HEK293T (cell line): ENCODE measurements at regions not wholly inside any gene's neighbourhood (a gene's known extent, or its start where the extent isn't known, plus 50 kb on each side); places are given as distances from the start of the nearest gene placed in this dataset.

Source experiments
- ARNT ChIP-seq: fragments of 450-650 bp; IDR thresholded peaks from 2 replicates; pipeline ENCODE4 v1.6.1; 2017; ENCODE audit warnings: mild to moderate bottlenecking
- BHLHE40 ChIP-seq: fragments of 450-650 bp; IDR thresholded peaks from 2 replicates; pipeline ENCODE4 v1.6.1; 2016; ENCODE audit warnings: mild to moderate bottlenecking, moderate library complexity, borderline replicate concordance
- CTBP1 ChIP-seq: fragments of 450-650 bp; IDR thresholded peaks from 2 replicates; pipeline ENCODE4 v1.6.1; 2016; ENCODE audit warnings: borderline replicate concordance
- ELF4 ChIP-seq: fragments of 450-650 bp; IDR thresholded peaks from 2 replicates; pipeline ENCODE4 v1.6.1; 2017; ENCODE audit warnings: antibody characterized with exemption
- FOXA1 ChIP-seq: fragments of 450-650 bp; IDR thresholded peaks from 2 replicates; pipeline ENCODE4 v1.6.1; 2016; ENCODE audit warnings: mild to moderate bottlenecking
- FOXK2 ChIP-seq: fragments of 450-650 bp; IDR thresholded peaks from 2 replicates; pipeline ENCODE4 v1.6.1; 2016; ENCODE audit warnings: mild to moderate bottlenecking
- FOXM1 ChIP-seq: fragments of 450-650 bp; IDR thresholded peaks from 2 replicates; pipeline ENCODE4 v1.6.1; 2017; ENCODE audit warnings: mild to moderate bottlenecking, borderline replicate concordance
- L3MBTL2 ChIP-seq: fragments of 450-650 bp; conservative IDR thresholded peaks from 2 replicates; pipeline ENCODE4 v1.6.1; 2016; ENCODE audit warnings: mild to moderate bottlenecking
- NFRKB ChIP-seq: fragments of 450-650 bp; IDR thresholded peaks from 2 replicates; pipeline ENCODE4 v1.6.1; 2016; ENCODE audit warnings: mild to moderate bottlenecking, moderate library complexity
- SP1 ChIP-seq: fragments of 450-650 bp; IDR thresholded peaks from 2 replicates; pipeline ENCODE4 v1.6.1; 2017
- SUZ12 ChIP-seq: fragments of 450-650 bp; IDR thresholded peaks from 2 replicates; pipeline ENCODE4 v1.6.1; 2016; ENCODE audit warnings: mild to moderate bottlenecking
- TARDBP ChIP-seq: fragments of 450-650 bp; IDR thresholded peaks from 2 replicates; pipeline ENCODE4 v1.6.1; 2016
- TF ChIP-seq, protein P1 (sequence below): fragments of 450-650 bp; IDR thresholded peaks from 2 replicates; pipeline ENCODE4 v1.6.1; 2016

- no peak for TF ChIP-seq FOXM1
- TF ChIP-seq L3MBTL2: no peak
- TF ChIP-seq BHLHE40: no peak
- TF ChIP-seq NFRKB: no peak
- TF ChIP-seq ARNT: no peak
- no peak for TF ChIP-seq FOXA1
- no peak for TF ChIP-seq FOXK2
- TF ChIP-seq SP1: no peak
- TF ChIP-seq, protein P1, sequence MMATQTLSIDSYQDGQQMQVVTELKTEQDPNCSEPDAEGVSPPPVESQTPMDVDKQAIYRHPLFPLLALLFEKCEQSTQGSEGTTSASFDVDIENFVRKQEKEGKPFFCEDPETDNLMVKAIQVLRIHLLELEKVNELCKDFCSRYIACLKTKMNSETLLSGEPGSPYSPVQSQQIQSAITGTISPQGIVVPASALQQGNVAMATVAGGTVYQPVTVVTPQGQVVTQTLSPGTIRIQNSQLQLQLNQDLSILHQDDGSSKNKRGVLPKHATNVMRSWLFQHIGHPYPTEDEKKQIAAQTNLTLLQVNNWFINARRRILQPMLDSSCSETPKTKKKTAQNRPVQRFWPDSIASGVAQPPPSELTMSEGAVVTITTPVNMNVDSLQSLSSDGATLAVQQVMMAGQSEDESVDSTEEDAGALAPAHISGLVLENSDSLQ: no peak
- no peak for TF ChIP-seq CTBP1
- no peak for TF ChIP-seq SUZ12
- no peak for TF ChIP-seq TARDBP
- no peak for TF ChIP-seq ELF4
Measured at GRCh38 chr1:218811497-218811896, 362.2 kb upstream of the LYPLAL1 start.
